ENCODE measurements at regions not wholly inside any gene's neighbourhood (a gene's known extent, or its start where the extent isn't known, plus 50 kb on each side); places are given as distances from the start of the nearest gene placed in this dataset.
A peak's percentile ranks its signal among the peaks of the same experiment; 100 is the strongest.

DNA sequence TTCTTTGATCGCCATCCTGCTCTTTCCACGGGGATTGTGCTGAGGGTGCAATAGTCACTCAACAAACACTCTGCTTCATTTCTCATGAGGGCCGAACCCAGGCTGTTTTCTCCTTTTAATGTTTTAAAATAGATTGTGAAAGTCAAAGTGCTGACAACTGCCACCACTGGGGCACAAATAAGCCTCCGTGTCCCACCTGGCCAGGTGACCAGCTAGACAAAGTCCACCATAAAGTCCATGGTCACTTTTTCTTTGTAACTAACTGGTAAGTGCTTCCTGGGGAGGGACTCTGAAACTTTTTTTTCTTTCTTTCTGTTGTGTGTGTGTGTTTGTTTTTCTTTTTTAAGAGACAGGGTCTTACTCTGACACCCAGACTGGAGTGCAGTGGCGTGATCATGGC lies 219.8 kb downstream of the LY86 start:
- dilution Hi-C loops (cut with MboI; ENCODE audit: extremely low pct_ligation_motif_present, low sequenced_read_pairs), result no loop called here
- H3K9ac ChIP-seq (replicated peaks; ENCODE audit: extremely low read depth, insufficient read depth, low read length), result no peak overlapping the region
- TF ChIP-seq EZH2 (IDR thresholded peaks at IDR 0.05; ENCODE audit: borderline replicate concordance, low read depth, low read length, severe bottlenecking), result peak; percentile 19
- no peak for TF ChIP-seq MYC (IDR thresholded peaks at IDR 0.05; ENCODE audit: low read depth, low read length)
- no peaks in the 10 kb centered on the region for H3K9me1 ChIP-seq (replicated peaks; ENCODE audit: control insufficient read depth, extremely low read depth, insufficient read depth, low read length)
- POLR2A ChIA-PET, result no interaction called here
- FAIRE-seq (no peak), DNase-seq (ENCODE audit: low read depth, low spot score) (no peak)
- H3K79me2 ChIP-seq (ENCODE audit: control insufficient read depth, insufficient read depth, low read length), result no peaks in the 10 kb centered on the region
- no peak overlapping the region for H2AFZ ChIP-seq (ENCODE audit: low read depth, low read length)
- no peaks in the 10 kb centered on the region for H3K36me3 ChIP-seq (ENCODE audit: control insufficient read depth in 2 of 2, extremely low read depth in 1 of 2, insufficient read depth in 2 of 2, low read length in 2 of 2)
- H3K4me2 ChIP-seq (ENCODE audit: insufficient read depth, low read length), result no peak overlapping the region
- H3K4me3 ChIP-seq (replicated peaks in 1 of 3; ENCODE audit: insufficient read depth in 1 of 3, low read depth in 1 of 3, low read length in 3 of 3), result no peak overlapping the region
- H3K27me3 ChIP-seq (ENCODE audit: control insufficient read depth in 2 of 2, insufficient read depth in 2 of 2, low read length in 2 of 2), result peaks cover 4 to 12% of the 10 kb centered on the region in 2 experiments
- H4K20me1 ChIP-seq (replicated peaks; ENCODE audit: control insufficient read depth, extremely low read depth, insufficient read depth, low read length), result no peaks in the 10 kb centered on the region
- H3K27ac ChIP-seq (ENCODE audit: insufficient read depth, low read depth, low read length), result no peak overlapping the region
- CTCF ChIA-PET, result interaction anchor here (0.9 to 1.0 kb wide), 2 partner anchors 20 to 112 kb away, joined by 3 to 4 read pairs; no protein-coding TSS in a partner anchor
- peaks cover 17% of the 10 kb centered on the region for H3K4me1 ChIP-seq (ENCODE audit: control insufficient read depth, extremely low read depth, insufficient read depth, low read length)
- BruUV-seq (replicated peaks), result no TSS peak
- H3K9me3 ChIP-seq (replicated peaks; ENCODE audit: control insufficient read depth, insufficient read depth, low read length), result no peaks in the 10 kb centered on the region
- intact Hi-C loops (cut with micrococcal nuclease), result no loop called here

DNA sequence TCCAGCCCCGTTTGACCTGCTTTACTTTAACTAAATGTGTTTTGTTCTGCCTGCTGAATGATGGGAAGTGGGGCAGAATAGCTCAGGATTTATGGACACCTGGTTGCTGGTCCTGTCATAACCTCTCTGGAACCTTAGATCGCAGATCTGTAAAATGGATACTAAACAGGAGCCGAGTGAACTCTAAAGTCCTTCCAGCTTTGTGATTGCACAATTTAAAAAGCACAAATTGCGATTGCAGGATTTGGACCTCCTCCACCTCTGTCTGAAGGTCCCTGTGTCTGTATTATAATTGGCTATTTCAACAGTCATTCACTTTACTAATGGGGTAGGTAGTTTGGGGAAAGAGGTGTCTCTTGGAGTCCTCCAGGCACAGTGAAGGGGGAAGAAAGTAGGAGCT lies 220.4 kb downstream of the LY86 start:
- H3K4me3 ChIP-seq (replicated peaks in 1 of 3; ENCODE audit: insufficient read depth in 1 of 3, low read depth in 1 of 3, low read length in 3 of 3), result no peak overlapping the region
- H3K4me2 ChIP-seq (ENCODE audit: insufficient read depth, low read length), result no peak overlapping the region
- H3K9me1 ChIP-seq (replicated peaks; ENCODE audit: control insufficient read depth, extremely low read depth, insufficient read depth, low read length), result no peaks in the 10 kb centered on the region
- no peaks in the 10 kb centered on the region for H3K9me3 ChIP-seq (replicated peaks; ENCODE audit: control insufficient read depth, insufficient read depth, low read length)
- ChIA-PET POLR2A (no interaction called here), CTCF (interaction anchor here (1.0 kb wide), 1 partner anchor 20 kb away, joined by 3 read pairs; no protein-coding TSS in a partner anchor)
- H3K79me2 ChIP-seq (ENCODE audit: control insufficient read depth, insufficient read depth, low read length), result no peaks in the 10 kb centered on the region
- TF ChIP-seq, protein P1, sequence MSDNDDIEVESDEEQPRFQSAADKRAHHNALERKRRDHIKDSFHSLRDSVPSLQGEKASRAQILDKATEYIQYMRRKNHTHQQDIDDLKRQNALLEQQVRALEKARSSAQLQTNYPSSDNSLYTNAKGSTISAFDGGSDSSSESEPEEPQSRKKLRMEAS (IDR thresholded peaks at IDR 0.05; ENCODE audit: insufficient read depth, insufficient read length), result no peak
- TF ChIP-seq, protein P2, sequence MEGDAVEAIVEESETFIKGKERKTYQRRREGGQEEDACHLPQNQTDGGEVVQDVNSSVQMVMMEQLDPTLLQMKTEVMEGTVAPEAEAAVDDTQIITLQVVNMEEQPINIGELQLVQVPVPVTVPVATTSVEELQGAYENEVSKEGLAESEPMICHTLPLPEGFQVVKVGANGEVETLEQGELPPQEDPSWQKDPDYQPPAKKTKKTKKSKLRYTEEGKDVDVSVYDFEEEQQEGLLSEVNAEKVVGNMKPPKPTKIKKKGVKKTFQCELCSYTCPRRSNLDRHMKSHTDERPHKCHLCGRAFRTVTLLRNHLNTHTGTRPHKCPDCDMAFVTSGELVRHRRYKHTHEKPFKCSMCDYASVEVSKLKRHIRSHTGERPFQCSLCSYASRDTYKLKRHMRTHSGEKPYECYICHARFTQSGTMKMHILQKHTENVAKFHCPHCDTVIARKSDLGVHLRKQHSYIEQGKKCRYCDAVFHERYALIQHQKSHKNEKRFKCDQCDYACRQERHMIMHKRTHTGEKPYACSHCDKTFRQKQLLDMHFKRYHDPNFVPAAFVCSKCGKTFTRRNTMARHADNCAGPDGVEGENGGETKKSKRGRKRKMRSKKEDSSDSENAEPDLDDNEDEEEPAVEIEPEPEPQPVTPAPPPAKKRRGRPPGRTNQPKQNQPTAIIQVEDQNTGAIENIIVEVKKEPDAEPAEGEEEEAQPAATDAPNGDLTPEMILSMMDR (IDR thresholded peaks at IDR 0.05; ENCODE audit: extremely low read depth in 1 of 2, insufficient read depth in 1 of 2, low read depth in 1 of 2, low read length in 2 of 2), result no peak
- no peak for TF ChIP-seq MYC (IDR thresholded peaks at IDR 0.05; ENCODE audit: low read depth, low read length)
- intact Hi-C loops (cut with micrococcal nuclease) (no loop called here), dilution Hi-C loops (cut with MboI; ENCODE audit: extremely low pct_ligation_motif_present, low sequenced_read_pairs) (no loop called here)
- FAIRE-seq (no peak), DNase-seq (ENCODE audit: low read depth, low spot score) (no peak)
- H3K9ac ChIP-seq (replicated peaks; ENCODE audit: extremely low read depth, insufficient read depth, low read length), result no peak overlapping the region
- H4K20me1 ChIP-seq (replicated peaks; ENCODE audit: control insufficient read depth, extremely low read depth, insufficient read depth, low read length), result no peaks in the 10 kb centered on the region
- BruUV-seq (replicated peaks), result no TSS peak
- H3K4me1 ChIP-seq (ENCODE audit: control insufficient read depth, extremely low read depth, insufficient read depth, low read length), result peaks cover 17% of the 10 kb centered on the region
- peaks cover 2 to 12% of the 10 kb centered on the region in 2 experiments for H3K27me3 ChIP-seq (ENCODE audit: control insufficient read depth in 2 of 2, insufficient read depth in 2 of 2, low read length in 2 of 2)
- H2AFZ ChIP-seq (ENCODE audit: low read depth, low read length), result no peak overlapping the region
- H3K36me3 ChIP-seq (ENCODE audit: control insufficient read depth in 2 of 2, extremely low read depth in 1 of 2, insufficient read depth in 2 of 2, low read length in 2 of 2), result no peaks in the 10 kb centered on the region
- H3K27ac ChIP-seq (ENCODE audit: insufficient read depth, low read depth, low read length), result no peak overlapping the region
